WTC11 (cell line): ENCODE measurements at regions not wholly inside any gene's neighbourhood (a gene's known extent, or its start where the extent isn't known, plus 50 kb on each side); places are given as distances from the start of the nearest gene placed in this dataset.

Experiments used
- ATF1 ChIP-seq: sonication (generic); formaldehyde crosslinking; IDR thresholded peaks from 2 replicates; pipeline ENCODE4 v1.8.1; 2023; ENCODE audit warnings: mild to moderate bottlenecking, moderate library complexity, missing genetic modification reagents
- CTCF ChIP-seq: fragments of 200-600 bp; IDR thresholded peaks from 2 replicates; pipeline ENCODE4 v1.8.0; 2022; ENCODE audit warnings: antibody characterized with exemption
- FOXJ3 ChIP-seq: sonication (generic); formaldehyde crosslinking; IDR thresholded peaks from 2 replicates; pipeline ENCODE4 v1.9.0; 2021; ENCODE audit warnings: missing genetic modification reagents, mild to moderate bottlenecking, borderline replicate concordance
- FOXK1 ChIP-seq: sonication (generic); formaldehyde crosslinking; IDR thresholded peaks from 2 replicates; pipeline ENCODE4 v1.8.0; 2022; ENCODE audit warnings: mild to moderate bottlenecking, moderate library complexity, missing genetic modification reagents
- SMAD3 ChIP-seq: sonication (generic); formaldehyde crosslinking; IDR thresholded peaks from 2 replicates; pipeline ENCODE4 v1.8.0; 2022; ENCODE audit warnings: missing genetic modification reagents, mild to moderate bottlenecking, borderline replicate concordance
- TEAD4 ChIP-seq: sonication (generic); formaldehyde crosslinking; IDR thresholded peaks from 2 replicates; pipeline ENCODE4 v1.8.0; 2022; ENCODE audit warnings: mild to moderate bottlenecking, missing genetic modification reagents
- ZBTB21 ChIP-seq: sonication (generic); formaldehyde crosslinking; IDR thresholded peaks from 2 replicates; pipeline ENCODE4 v1.8.1; 2023; ENCODE audit warnings: mild to moderate bottlenecking, missing genetic modification reagents, borderline replicate concordance
- ZNF219 ChIP-seq: sonication (generic); formaldehyde crosslinking; IDR thresholded peaks from 2 replicates; pipeline ENCODE4 v1.8.0; 2023; ENCODE audit warnings: missing genetic modification reagents, mild to moderate bottlenecking, borderline replicate concordance
- ZNF281 ChIP-seq: sonication (generic); formaldehyde crosslinking; IDR thresholded peaks from 2 replicates; pipeline ENCODE4 v1.8.0; 2023; ENCODE audit warnings: mild to moderate bottlenecking, missing genetic modification reagents
- ZNF317 ChIP-seq: sonication (generic); formaldehyde crosslinking; IDR thresholded peaks from 2 replicates; pipeline ENCODE4 v1.8.1; 2023; ENCODE audit warnings: low read depth, mild to moderate bottlenecking, moderate library complexity, missing genetic modification reagents, borderline replicate concordance

- TF ChIP-seq FOXJ3 (CRISPR knock-in tag) (no peak), CTCF (no peak), ZBTB21 (CRISPR knock-in tag) (no peak), FOXK1 (CRISPR knock-in tag) (no peak), ZNF219 (CRISPR knock-in tag) (no peak), TEAD4 (CRISPR knock-in tag) (no peak), SMAD3 (CRISPR knock-in tag) (no peak), ZNF281 (no peak), ATF1 (CRISPR knock-in tag) (no peak), ZNF317 (CRISPR knock-in tag) (no peak)
These were observed 52.1 kb downstream of the PITPNM2 start for GRCh38 chr12:123098780-123099179.
